ENCODE measurements at regions not wholly inside any gene's neighbourhood (a gene's known extent, or its start where the extent isn't known, plus 50 kb on each side); places are given as distances from the start of the nearest gene placed in this dataset. TPM values are rescaled to one million over a fixed set of nuclear protein-coding genes. Genes with fewer than 3 reads are reported as not detected.

- POLR2A ChIA-PET, result no interaction called here
- in situ Hi-C loops (cut with MboI) (no loop called here), intact Hi-C loops (cut with micrococcal nuclease; ENCODE audit: unreplicated experiment) (no loop called here)
- H3K79me2 ChIP-seq (ENCODE audit: control insufficient read depth, insufficient read depth, low read length), result no peaks in the 10 kb centered on the region
- H3K36me3 ChIP-seq (ENCODE audit: control insufficient read depth in 2 of 2, insufficient read depth in 2 of 2, low read length in 1 of 2), result no peaks in the 10 kb centered on the region
- DNase-seq (ENCODE audit: low read depth, low spot score), result no peak
- H2AFZ ChIP-seq (ENCODE audit: control insufficient read depth, low read depth, low read length), result no peak overlapping the region
- no peak for ATAC-seq
- RAD21 ChIA-PET (ENCODE audit: unreplicated experiment), result no interaction called here
- H3K27ac ChIP-seq (ENCODE audit: control insufficient read depth, insufficient read depth), result no peak overlapping the region
- H3K9ac ChIP-seq (ENCODE audit: control insufficient read depth, insufficient read depth, low read length), result no peak overlapping the region
- CTCF ChIA-PET, result no interaction called here
- no peak for FAIRE-seq
- no peak overlapping the region for H3K4me3 ChIP-seq
- no peaks in the 10 kb centered on the region for H4K20me1 ChIP-seq (ENCODE audit: control insufficient read depth, insufficient read depth)
- H3K4me1 ChIP-seq (ENCODE audit: control insufficient read depth, insufficient read depth, low read length), result no peaks in the 10 kb centered on the region
- SMC1A ChIA-PET (ENCODE audit: uncharacterized antibody, unreplicated experiment), result no interaction called here
- no peak overlapping the region for H3K4me2 ChIP-seq (ENCODE audit: control insufficient read depth, insufficient read depth)
- WGBS (ENCODE audit: insufficient coverage, insufficient replicate concordance, low lambda C conversion rate, missing lambda C conversion rate), result 46% methylated on average over 10 of the region's 10 CpGs
- no peaks in the 10 kb centered on the region; the same call in 2 of the 3 replicates for H3K9me3 ChIP-seq (replicated peaks; ENCODE audit: control insufficient read depth, insufficient read depth, low read length)
- BruUV-seq (replicated peaks), result no TSS peak
- H3K27me3 ChIP-seq (replicated peaks in 1 of 2; ENCODE audit: control insufficient read depth in 2 of 2, insufficient read depth in 2 of 2, low read length in 1 of 2), result no peaks in the 10 kb centered on the region
- no peak for TF ChIP-seq RELB (IDR thresholded peaks at IDR 0.05; ENCODE audit: low read depth)
Measured at GRCh38 chr10:126854726-126855495, 50.3 kb upstream of the DOCK1 start.

Small RNA genes lying in the stretch of these regions (small RNA-seq; reads per million reads assigned to genes)
- gene RF00271, result not detected

Data from GM12878 (cell line).